Head of caudate nucleus (tissue), 42 donors: ENCODE measurements at regions not wholly inside any gene's neighbourhood (a gene's known extent, or its start where the extent isn't known, plus 50 kb on each side); places are given as distances from the start of the nearest gene placed in this dataset.

ENCODE experiments used
- DNase-seq, 42 donors: peaks; one replicate each; pipeline versions ENCODE4 v3.0.0 to v3.0.0-alpha.2; 2020 to 2021; ENCODE audit warnings: mixed read lengths in 7 of 42
- intact Hi-C: fragments of 100-400 bp; cut with DNase I; formaldehyde crosslinking; loops from one replicate; pipeline ENCODE4 v1.15.0; 2022

- intact Hi-C loops = no loop called here
- no peak for DNase-seq
Observed at GRCh38 chr2:144290276-144290675, 229.6 kb downstream of the ZEB2 start.

GRCh38 chr2:144288438-144288837 is 231.5 kb downstream of the ZEB2 start:
- intact Hi-C loops = no loop called here
- DNase-seq = no peak

GRCh38 chr2:144285324-144285723 is 234.6 kb downstream of the ZEB2 start:
- intact Hi-C loops = no loop called here
- DNase-seq = no peak

GRCh38 chr2:144281476-144281875 is 238.4 kb downstream of the ZEB2 start:
- DNase-seq = no peak
- intact Hi-C loops = no loop called here

GRCh38 chr2:144280009-144280408 is 239.9 kb downstream of the ZEB2 start:
- intact Hi-C loops = no loop called here
- DNase-seq = no peak

GRCh38 chr2:144279165-144279564 is 240.8 kb downstream of the ZEB2 start:
- intact Hi-C loops = no loop called here
- no peak for DNase-seq

- DNase-seq = no peak
- intact Hi-C loops = no loop called here
Observed at GRCh38 chr2:144277622-144278354, 242.1 kb downstream of the ZEB2 start.

DNA sequence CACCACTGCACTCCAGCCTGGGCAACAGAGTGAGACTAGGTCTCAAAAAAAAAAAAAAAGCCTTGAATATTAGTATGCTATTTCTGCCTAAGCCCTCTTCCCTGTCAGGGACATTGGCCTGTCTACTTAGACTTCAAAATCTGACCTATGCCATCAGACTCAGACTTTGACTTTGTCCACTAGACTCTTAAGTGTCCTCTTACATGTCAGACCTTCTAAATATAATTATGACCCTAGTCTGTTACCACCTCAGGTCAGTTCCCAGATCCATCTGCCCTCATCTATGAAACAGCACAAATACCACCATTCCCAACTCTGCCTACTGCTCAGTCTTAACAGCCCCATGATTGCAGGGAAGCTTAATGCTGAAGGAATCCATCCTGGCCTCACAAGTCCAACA is 244.6 kb downstream of the ZEB2 start:
- intact Hi-C loops = no loop called here
- DNase-seq = no peak

- DNase-seq = no peak
- intact Hi-C loops = no loop called here
Observed at GRCh38 chr2:144274131-144274530, 245.8 kb downstream of the ZEB2 start.

DNA sequence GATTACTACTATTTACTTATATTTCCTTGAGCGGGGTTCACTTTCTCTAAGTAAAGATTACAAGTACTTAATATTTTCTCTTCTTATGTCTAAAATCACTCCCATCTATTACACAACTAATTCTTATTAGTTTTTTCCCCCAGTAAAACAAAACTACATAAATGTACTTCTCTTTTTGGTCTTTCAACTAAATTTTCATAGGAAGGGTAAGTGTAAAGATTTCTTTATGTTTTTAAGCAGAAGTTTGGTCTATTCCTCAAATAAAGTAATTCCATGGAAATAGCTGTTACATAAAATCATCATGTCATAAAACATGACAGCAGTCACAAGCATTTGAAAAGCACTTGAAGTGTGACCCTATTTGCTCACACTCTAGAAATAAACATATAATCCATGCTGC is 249.0 kb downstream of the ZEB2 start:
- no peak for DNase-seq
- intact Hi-C loops = no loop called here

GRCh38 chr2:144268036-144268678 is 251.8 kb downstream of the ZEB2 start:
- intact Hi-C loops = no loop called here
- no peak for DNase-seq

GRCh38 chr2:144267239-144267638 is 252.7 kb downstream of the ZEB2 start:
- intact Hi-C loops = no loop called here

DNA sequence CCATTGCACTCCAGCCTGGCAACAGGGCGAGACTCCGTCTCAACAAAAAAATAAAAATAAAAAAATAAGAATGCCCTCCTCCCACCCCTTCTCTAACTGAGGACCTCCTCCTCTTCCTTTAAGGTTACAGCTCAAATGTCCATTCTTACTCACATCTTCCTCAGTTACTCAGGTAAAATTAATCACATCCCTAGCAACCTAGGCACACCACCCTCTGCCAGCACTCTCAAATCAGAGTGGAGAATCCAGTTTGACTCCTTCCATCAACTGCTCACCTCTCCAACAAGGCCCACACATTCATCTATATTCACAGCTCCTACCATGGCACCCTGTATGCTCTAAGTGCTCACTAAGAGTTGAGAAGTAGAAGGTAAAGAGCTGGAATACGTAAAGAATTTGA is 254.3 kb downstream of the ZEB2 start:
- no peak for DNase-seq
- intact Hi-C loops = no loop called here

More at GRCh38 chr2:144267239-144267638, 252.7 kb downstream of the ZEB2 start:
- no peak for DNase-seq

GRCh38 chr2:144261966-144262365 is 258.0 kb downstream of the ZEB2 start:
- intact Hi-C loops = no loop called here
- no peak for DNase-seq

GRCh38 chr2:144261336-144261735 is 258.6 kb downstream of the ZEB2 start:
- intact Hi-C loops = no loop called here
- no peak for DNase-seq

GRCh38 chr2:144259332-144259731 is 260.6 kb downstream of the ZEB2 start:
- intact Hi-C loops = no loop called here
- no peak for DNase-seq

GRCh38 chr2:144258154-144258553 is 261.8 kb downstream of the ZEB2 start:
- intact Hi-C loops = no loop called here
- DNase-seq = no peak

- intact Hi-C loops = no loop called here
- no peak for DNase-seq
Observed at GRCh38 chr2:144256996-144257707, 262.8 kb downstream of the ZEB2 start.

- intact Hi-C loops = no loop called here
- no peak for DNase-seq
Observed at GRCh38 chr2:144254342-144255235, 265.3 kb downstream of the ZEB2 start.
